ENCODE measurements at regions not wholly inside any gene's neighbourhood (a gene's known extent, or its start where the extent isn't known, plus 50 kb on each side); places are given as distances from the start of the nearest gene placed in this dataset.

DNA sequence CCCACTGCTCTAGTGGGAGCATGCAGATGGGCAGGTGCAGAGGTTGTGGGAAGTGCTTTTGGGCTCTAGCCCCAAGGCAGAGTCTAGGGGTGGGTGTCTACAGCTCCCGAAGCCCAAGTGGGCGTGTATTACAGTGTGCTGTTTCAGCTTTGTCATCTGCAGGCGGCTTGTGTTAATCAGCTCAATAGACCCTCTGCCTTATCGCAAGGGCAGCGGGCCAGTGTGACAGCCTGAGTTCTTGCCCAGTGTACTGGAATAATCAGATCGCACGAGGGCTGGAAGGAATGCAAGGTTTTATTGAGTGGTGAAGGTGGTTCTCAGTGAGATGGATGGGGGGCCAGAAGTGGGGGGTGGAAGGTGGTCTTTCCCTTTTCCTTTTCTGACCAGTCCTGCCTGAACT lies 529.4 kb upstream of the AMOT start:
- Histone ChIP-seq H2AFZ (ENCODE audit: low read depth, low read length) (no peak overlapping the region), H3K36me3 (ENCODE audit: control insufficient read depth, insufficient read depth, low read length) (no peaks in the 10 kb centered on the region), H3K27me3 (ENCODE audit: control insufficient read depth in 2 of 2, insufficient read depth in 2 of 2, low read length in 2 of 2) (no peaks in the 10 kb centered on the region), H3K4me3 (no peak overlapping the region), H3K9me1 (ENCODE audit: control insufficient read depth, insufficient read depth, low read length) (no peaks in the 10 kb centered on the region), H4K20me1 (replicated peaks; ENCODE audit: control insufficient read depth, insufficient read depth, low read length) (no peaks in the 10 kb centered on the region), H3K4me2 (ENCODE audit: insufficient read depth, low read length) (no peak overlapping the region), H3K9ac (ENCODE audit: insufficient read depth in 1 of 2, low read depth in 2 of 2, low read length in 2 of 2) (no peak overlapping the region), H3K9me3 (replicated peaks; ENCODE audit: control insufficient read depth, insufficient read depth, low read depth, low read length) (no peaks in the 10 kb centered on the region), H3K27ac (ENCODE audit: extremely low read depth, low read depth, low read length) (no peak overlapping the region), H3K4me1 (replicated peaks in 1 of 2; ENCODE audit: control insufficient read depth in 2 of 2, insufficient read depth in 2 of 2, low read length in 2 of 2) (no peaks in the 10 kb centered on the region), H3K79me2 (ENCODE audit: control insufficient read depth, insufficient read depth, low read length) (no peaks in the 10 kb centered on the region)
- DNase-seq (ENCODE audit: extremely low read depth in 1 of 4, low spot score in 3 of 4) (peak in 1 of 4 experiments; percentile 0), ATAC-seq (no peak), FAIRE-seq (no peak)
- intact Hi-C loops (cut with micrococcal nuclease) (no loop called here), in situ Hi-C loops (cut with MboI) (no loop called here)
- POLR2A ChIA-PET, result no interaction called here
- TF ChIP-seq SNIP1 (IDR thresholded peaks at IDR 0.05; ENCODE audit: low read depth) (no peak), TCF3 (CRISPR knock-in tag; IDR thresholded peaks at IDR 0.05) (no peak), CCNT2 (IDR thresholded peaks at IDR 0.05; ENCODE audit: borderline replicate concordance, extremely low read depth, insufficient read length, low read depth, low read length) (no peak), KDM5B (IDR thresholded peaks at IDR 0.05; ENCODE audit: insufficient replicate concordance, low read depth, low read length) (no peak), CXXC5 (CRISPR knock-in tag; IDR thresholded peaks at IDR 0.05) (no peak)
- CTCF ChIA-PET (ENCODE audit: low intra/inter-chr PET ratio), result no interaction called here
- BruUV-seq (replicated peaks), result no TSS peak
- WGBS (ENCODE audit: insufficient coverage, low coverage, missing lambda C conversion rate), result 0% methylated on average over 5 of the region's 7 CpGs

DNA sequence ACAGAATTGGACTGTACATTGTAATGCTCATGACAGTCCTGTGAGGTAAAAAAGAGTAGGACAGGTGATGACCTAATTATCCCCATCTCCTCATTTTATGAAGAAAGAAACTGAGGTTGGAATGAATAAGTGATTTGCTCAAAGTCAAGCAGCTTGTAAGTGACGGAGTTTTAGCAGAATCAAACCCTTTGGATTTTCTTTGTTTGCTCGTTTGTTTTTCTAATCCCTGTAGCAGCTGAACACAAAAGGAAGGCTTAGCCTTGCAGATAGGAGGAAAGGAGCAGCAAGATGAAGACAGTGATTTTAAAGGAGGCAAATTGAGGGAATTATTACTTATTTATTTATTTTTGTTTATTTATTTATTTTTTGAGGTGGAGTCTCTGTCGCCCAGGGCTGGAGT lies 528.4 kb upstream of the AMOT start:
- H3K9ac ChIP-seq (ENCODE audit: insufficient read depth in 1 of 2, low read depth in 2 of 2, low read length in 2 of 2), result no peak overlapping the region
- H3K27me3 ChIP-seq (ENCODE audit: control insufficient read depth in 2 of 2, insufficient read depth in 2 of 2, low read length in 2 of 2), result no peaks in the 10 kb centered on the region
- DNase-seq (ENCODE audit: extremely low read depth in 1 of 4, low spot score in 3 of 4), result no peak
- ChIA-PET POLR2A (interaction anchor here (0.6 kb wide), 1 partner anchor 514 kb away, joined by 4 read pairs; no protein-coding TSS in a partner anchor), CTCF (ENCODE audit: low intra/inter-chr PET ratio) (no interaction called here)
- ATAC-seq, result no peak
- TF ChIP-seq, protein P1, sequence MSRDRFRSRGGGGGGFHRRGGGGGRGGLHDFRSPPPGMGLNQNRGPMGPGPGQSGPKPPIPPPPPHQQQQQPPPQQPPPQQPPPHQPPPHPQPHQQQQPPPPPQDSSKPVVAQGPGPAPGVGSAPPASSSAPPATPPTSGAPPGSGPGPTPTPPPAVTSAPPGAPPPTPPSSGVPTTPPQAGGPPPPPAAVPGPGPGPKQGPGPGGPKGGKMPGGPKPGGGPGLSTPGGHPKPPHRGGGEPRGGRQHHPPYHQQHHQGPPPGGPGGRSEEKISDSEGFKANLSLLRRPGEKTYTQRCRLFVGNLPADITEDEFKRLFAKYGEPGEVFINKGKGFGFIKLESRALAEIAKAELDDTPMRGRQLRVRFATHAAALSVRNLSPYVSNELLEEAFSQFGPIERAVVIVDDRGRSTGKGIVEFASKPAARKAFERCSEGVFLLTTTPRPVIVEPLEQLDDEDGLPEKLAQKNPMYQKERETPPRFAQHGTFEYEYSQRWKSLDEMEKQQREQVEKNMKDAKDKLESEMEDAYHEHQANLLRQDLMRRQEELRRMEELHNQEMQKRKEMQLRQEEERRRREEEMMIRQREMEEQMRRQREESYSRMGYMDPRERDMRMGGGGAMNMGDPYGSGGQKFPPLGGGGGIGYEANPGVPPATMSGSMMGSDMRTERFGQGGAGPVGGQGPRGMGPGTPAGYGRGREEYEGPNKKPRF (IDR thresholded peaks at IDR 0.05; ENCODE audit: low read depth, low read length), result no peak
- TF ChIP-seq NCOA2 (IDR thresholded peaks at IDR 0.05; ENCODE audit: partially characterized antibody in 2 of 2) (no peak), MEF2A (IDR thresholded peaks at IDR 0.05; ENCODE audit: control insufficient read depth, low read depth, low read length) (no peak), ZNF274 (IDR thresholded peaks at IDR 0.05; ENCODE audit: borderline replicate concordance, low read depth, low read length) (no peak), ZC3H4 (CRISPR knock-in tag; IDR thresholded peaks at IDR 0.05; ENCODE audit: borderline replicate concordance) (no peak), MYC (IDR thresholded peaks at IDR 0.05; ENCODE audit: low read depth, low read length) (no peak), MYC (CRISPR knock-in tag; IDR thresholded peaks at IDR 0.05; ENCODE audit: borderline replicate concordance, low read depth) (no peak), TEAD2 (tag; IDR thresholded peaks at IDR 0.05) (no peak)
- no peaks in the 10 kb centered on the region for H3K9me3 ChIP-seq (replicated peaks; ENCODE audit: control insufficient read depth, insufficient read depth, low read depth, low read length)
- no peaks in the 10 kb centered on the region for H3K4me1 ChIP-seq (replicated peaks in 1 of 2; ENCODE audit: control insufficient read depth in 2 of 2, insufficient read depth in 2 of 2, low read length in 2 of 2)
- intact Hi-C loops (cut with micrococcal nuclease) (no loop called here), in situ Hi-C loops (cut with MboI) (no loop called here)
- H4K20me1 ChIP-seq (replicated peaks; ENCODE audit: control insufficient read depth, insufficient read depth, low read length), result no peaks in the 10 kb centered on the region
- no peak overlapping the region for H2AFZ ChIP-seq (ENCODE audit: low read depth, low read length)
- WGBS (ENCODE audit: insufficient coverage, low coverage, missing lambda C conversion rate), result 0% methylated on average over 2 of the region's 3 CpGs
- no peaks in the 10 kb centered on the region for H3K79me2 ChIP-seq (ENCODE audit: control insufficient read depth, insufficient read depth, low read length)
- no peak overlapping the region for H3K4me3 ChIP-seq
- H3K4me2 ChIP-seq (ENCODE audit: insufficient read depth, low read length), result no peak overlapping the region
- H3K36me3 ChIP-seq (ENCODE audit: control insufficient read depth, insufficient read depth, low read length), result no peaks in the 10 kb centered on the region
- BruUV-seq (replicated peaks), result no TSS peak
- H3K27ac ChIP-seq (ENCODE audit: extremely low read depth, low read depth, low read length), result no peak overlapping the region
- no peak for FAIRE-seq
- H3K9me1 ChIP-seq (ENCODE audit: control insufficient read depth, insufficient read depth, low read length), result no peaks in the 10 kb centered on the region

Measured in K562 (cell line).